Liver (tissue), 7 donors: ENCODE measurements at regions not wholly inside any gene's neighbourhood (a gene's known extent, or its start where the extent isn't known, plus 50 kb on each side); places are given as distances from the start of the nearest gene placed in this dataset.

ENCODE experiments used
- DNase-seq: peaks from one replicate; pipeline ENCODE4 v3.0.0-alpha.2; 2017; ENCODE audit warnings: low spot score
- H3K27ac ChIP-seq, 2 donors: one replicate each; pipeline ENCODE4 v1.7.0; 2013; ENCODE audit warnings: inconsistent platforms in 2 of 2, low read length in 2 of 2, control low read depth in 1 of 2, low read depth in 1 of 2, mild to moderate bottlenecking in 1 of 2
- H3K27me3 ChIP-seq, 4 donors: one replicate each; pipeline versions ENCODE4 v1.6.1 to v1.7.0; 2013; ENCODE audit warnings: low read length in 3 of 4, inconsistent platforms in 1 of 4, mild to moderate bottlenecking in 1 of 4, moderate library complexity in 1 of 4; ENCODE audit not compliant: control insufficient read depth in 4 of 4, insufficient read depth in 4 of 4
- H3K36me3 ChIP-seq, 4 donors: one replicate each; pipeline versions ENCODE4 v1.6.1 to v1.7.0; 2013; ENCODE audit warnings: low read length in 3 of 4, mild to moderate bottlenecking in 3 of 4, low read depth in 1 of 4, moderate library complexity in 1 of 4; ENCODE audit not compliant: control insufficient read depth in 4 of 4, insufficient read depth in 3 of 4
- H3K4me1 ChIP-seq, 4 donors: one replicate each; pipeline versions ENCODE4 v1.6.1 to v1.7.0; 2013; ENCODE audit warnings: low read length in 3 of 4, mild to moderate bottlenecking in 3 of 4, moderate library complexity in 1 of 4; ENCODE audit not compliant: control insufficient read depth in 4 of 4, insufficient read depth in 4 of 4
- H3K4me3 ChIP-seq, 3 donors: one replicate each; pipeline versions ENCODE4 v1.6.1 to v1.7.0; 2013; ENCODE audit warnings: low read length in 3 of 3, control low read depth in 1 of 3, low read depth in 1 of 3, mild to moderate bottlenecking in 1 of 3
- H3K9ac ChIP-seq, 2 donors: one replicate each; pipeline ENCODE4 v1.7.0; 2013; ENCODE audit warnings: low read length in 2 of 2, mild to moderate bottlenecking in 2 of 2, moderate library complexity in 2 of 2, control low read depth in 1 of 2, low read depth in 1 of 2
- H3K9me3 ChIP-seq, 4 donors: one replicate each; pipeline versions ENCODE4 v1.6.1 to v1.7.0; 2013; ENCODE audit warnings: low read length in 3 of 4; ENCODE audit not compliant: control insufficient read depth in 4 of 4
- EGR1 ChIP-seq, 2 donors: IDR thresholded peaks; 2 replicates each; pipeline ENCODE4 v1.6.1; 2016 to 2018; ENCODE audit warnings: antibody characterized with exemption in 2 of 2, low read depth in 2 of 2
- FOXA1 ChIP-seq: IDR thresholded peaks from 2 replicates; pipeline ENCODE4 v1.6.1; 2016; ENCODE audit warnings: antibody characterized with exemption
- FOXA2 ChIP-seq: IDR thresholded peaks from 2 replicates; pipeline ENCODE4 v1.6.1; 2016; ENCODE audit warnings: antibody characterized with exemption
- GABPA ChIP-seq, 2 donors: IDR thresholded peaks in 1 of 2; conservative IDR thresholded peaks in 1 of 2; 2 replicates each; pipeline ENCODE4 v1.6.1; 2016; ENCODE audit warnings: antibody characterized with exemption in 2 of 2, mild to moderate bottlenecking in 1 of 2, moderate library complexity in 1 of 2
- HNF4A ChIP-seq, 2 donors: conservative IDR thresholded peaks; 2 replicates each; pipeline ENCODE4 v1.6.1; 2016; ENCODE audit warnings: antibody characterized with exemption in 2 of 2, mild to moderate bottlenecking in 2 of 2
- JUND ChIP-seq, 2 donors: IDR thresholded peaks; 2 replicates each; pipeline ENCODE4 v1.6.1; 2016; ENCODE audit warnings: antibody characterized with exemption in 2 of 2
- NR2F2 ChIP-seq: IDR thresholded peaks from 2 replicates; pipeline ENCODE4 v1.6.1; 2016; ENCODE audit warnings: antibody characterized with exemption
- RAD21 ChIP-seq, 2 donors: IDR thresholded peaks; 2 replicates each; pipeline ENCODE4 v1.6.1; 2016; ENCODE audit warnings: antibody characterized with exemption in 2 of 2, mild to moderate bottlenecking in 2 of 2
- RXRA ChIP-seq, 2 donors: IDR thresholded peaks; 2 replicates each; pipeline ENCODE4 v1.6.1; 2017 to 2018; ENCODE audit warnings: antibody characterized with exemption in 2 of 2, mild to moderate bottlenecking in 1 of 2
- SP1 ChIP-seq: IDR thresholded peaks from 2 replicates; pipeline ENCODE4 v1.6.1; 2018; ENCODE audit warnings: antibody characterized with exemption, mild to moderate bottlenecking
- TAF1 ChIP-seq: conservative IDR thresholded peaks from 2 replicates; pipeline ENCODE4 v1.6.1; 2016; ENCODE audit warnings: antibody characterized with exemption, mild to moderate bottlenecking
- WGBS: extraction: QIAGEN DNeasy Blood & Tissue Kit; methylation state at CpG from one replicate; pipeline ENCODE4 v1.1.7; 2013; 5-methylcytosine and 5-hydroxymethylcytosine counted together
- TF ChIP-seq, protein P1 (sequence below): IDR thresholded peaks from 2 replicates; pipeline ENCODE4 v1.6.1; 2016; ENCODE audit warnings: antibody characterized with exemption, mild to moderate bottlenecking
- TF ChIP-seq, protein P2 (sequence below): IDR thresholded peaks from 2 replicates; pipeline ENCODE4 v1.6.1; 2016; ENCODE audit warnings: antibody characterized with exemption
- TF ChIP-seq, protein P3 (sequence below): IDR thresholded peaks from 2 replicates; pipeline ENCODE4 v1.6.1; 2016; ENCODE audit warnings: antibody characterized with exemption
- TF ChIP-seq, protein P4 (sequence below): IDR thresholded peaks from 2 replicates; pipeline ENCODE4 v1.6.1; 2016; ENCODE audit warnings: antibody characterized with exemption
- donor health status: healthy.
- donor health status: healthy.
- donor health status: healthy.
- donor health status: healthy.

DNA sequence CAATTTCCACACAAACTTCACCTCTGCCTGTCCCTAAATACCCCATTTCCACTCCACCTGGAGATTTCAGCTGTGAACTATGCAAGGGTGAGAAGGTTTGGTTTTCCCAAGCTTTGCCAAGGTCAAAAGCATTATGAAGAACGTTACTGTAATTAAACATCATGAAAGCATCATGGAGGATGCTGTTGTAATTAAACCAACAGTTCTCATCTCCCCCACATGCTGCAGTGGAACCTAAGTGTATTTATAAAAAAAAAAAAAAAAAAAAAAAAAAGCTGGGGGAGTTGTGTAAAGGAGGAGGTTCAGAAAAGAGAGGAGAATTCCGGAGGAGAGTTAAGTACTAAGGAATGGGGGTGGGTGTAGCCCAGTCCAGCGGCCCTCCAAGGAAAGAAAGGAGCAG is 474.9 kb upstream of the JARID2 start (continued):
- TF ChIP-seq, protein P1, sequence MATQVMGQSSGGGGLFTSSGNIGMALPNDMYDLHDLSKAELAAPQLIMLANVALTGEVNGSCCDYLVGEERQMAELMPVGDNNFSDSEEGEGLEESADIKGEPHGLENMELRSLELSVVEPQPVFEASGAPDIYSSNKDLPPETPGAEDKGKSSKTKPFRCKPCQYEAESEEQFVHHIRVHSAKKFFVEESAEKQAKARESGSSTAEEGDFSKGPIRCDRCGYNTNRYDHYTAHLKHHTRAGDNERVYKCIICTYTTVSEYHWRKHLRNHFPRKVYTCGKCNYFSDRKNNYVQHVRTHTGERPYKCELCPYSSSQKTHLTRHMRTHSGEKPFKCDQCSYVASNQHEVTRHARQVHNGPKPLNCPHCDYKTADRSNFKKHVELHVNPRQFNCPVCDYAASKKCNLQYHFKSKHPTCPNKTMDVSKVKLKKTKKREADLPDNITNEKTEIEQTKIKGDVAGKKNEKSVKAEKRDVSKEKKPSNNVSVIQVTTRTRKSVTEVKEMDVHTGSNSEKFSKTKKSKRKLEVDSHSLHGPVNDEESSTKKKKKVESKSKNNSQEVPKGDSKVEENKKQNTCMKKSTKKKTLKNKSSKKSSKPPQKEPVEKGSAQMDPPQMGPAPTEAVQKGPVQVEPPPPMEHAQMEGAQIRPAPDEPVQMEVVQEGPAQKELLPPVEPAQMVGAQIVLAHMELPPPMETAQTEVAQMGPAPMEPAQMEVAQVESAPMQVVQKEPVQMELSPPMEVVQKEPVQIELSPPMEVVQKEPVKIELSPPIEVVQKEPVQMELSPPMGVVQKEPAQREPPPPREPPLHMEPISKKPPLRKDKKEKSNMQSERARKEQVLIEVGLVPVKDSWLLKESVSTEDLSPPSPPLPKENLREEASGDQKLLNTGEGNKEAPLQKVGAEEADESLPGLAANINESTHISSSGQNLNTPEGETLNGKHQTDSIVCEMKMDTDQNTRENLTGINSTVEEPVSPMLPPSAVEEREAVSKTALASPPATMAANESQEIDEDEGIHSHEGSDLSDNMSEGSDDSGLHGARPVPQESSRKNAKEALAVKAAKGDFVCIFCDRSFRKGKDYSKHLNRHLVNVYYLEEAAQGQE, result no peak
- TF ChIP-seq GABPA (IDR thresholded peaks at IDR 0.05 in 1 of 2, conservative IDR thresholded peaks at IDR 0.05 in 1 of 2) (no peak), FOXA2 (no peak), NR2F2 (no peak), HNF4A (conservative IDR thresholded peaks at IDR 0.05) (no peak), SP1 (no peak)

DNA sequence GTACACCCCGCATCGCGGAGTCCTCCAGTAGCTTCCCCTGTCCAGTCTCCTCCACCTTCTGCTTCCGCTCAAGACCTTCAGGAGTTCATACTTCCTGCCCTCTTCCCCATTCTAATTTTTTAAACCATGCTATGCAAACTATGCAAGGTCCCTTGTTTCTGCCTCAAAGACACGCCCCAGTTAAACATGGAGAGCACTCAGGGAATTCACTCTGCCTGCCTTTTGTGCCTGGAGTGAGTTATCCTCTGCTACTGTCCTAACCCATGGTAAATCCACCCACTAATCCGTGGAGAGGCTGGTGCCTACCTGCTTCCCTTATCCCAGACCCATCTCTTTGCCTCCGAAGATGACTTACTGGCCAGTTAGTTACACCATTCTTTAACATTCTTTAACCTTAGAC is 473.7 kb upstream of the JARID2 start:
- no peaks in the 10 kb centered on the region for H3K36me3 ChIP-seq
- DNase-seq, result no peak
- H3K4me1 ChIP-seq, result peaks cover 3 to 10% (median 4%) of the 10 kb centered on the region in 4 donors
- TF ChIP-seq, protein P2, sequence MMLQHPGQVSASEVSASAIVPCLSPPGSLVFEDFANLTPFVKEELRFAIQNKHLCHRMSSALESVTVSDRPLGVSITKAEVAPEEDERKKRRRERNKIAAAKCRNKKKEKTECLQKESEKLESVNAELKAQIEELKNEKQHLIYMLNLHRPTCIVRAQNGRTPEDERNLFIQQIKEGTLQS, result no peak
- TF ChIP-seq, protein P1, result no peak
- no peak for TF ChIP-seq RAD21 (IDR thresholded peaks at IDR 0.05)
- no peak for TF ChIP-seq EGR1 (IDR thresholded peaks at IDR 0.05; ENCODE audit: low read depth in 2 of 2)
- no peak for TF ChIP-seq JUND (IDR thresholded peaks at IDR 0.05)
- H3K9ac ChIP-seq, result no peak overlapping the region
- no peaks in the 10 kb centered on the region for H3K9me3 ChIP-seq
- no peaks in the 10 kb centered on the region for H3K27me3 ChIP-seq
- no peak overlapping the region for H3K27ac ChIP-seq
- 88% methylated on average over 7 of the region's 7 CpGs for WGBS
- no peak overlapping the region for H3K4me3 ChIP-seq

DNA sequence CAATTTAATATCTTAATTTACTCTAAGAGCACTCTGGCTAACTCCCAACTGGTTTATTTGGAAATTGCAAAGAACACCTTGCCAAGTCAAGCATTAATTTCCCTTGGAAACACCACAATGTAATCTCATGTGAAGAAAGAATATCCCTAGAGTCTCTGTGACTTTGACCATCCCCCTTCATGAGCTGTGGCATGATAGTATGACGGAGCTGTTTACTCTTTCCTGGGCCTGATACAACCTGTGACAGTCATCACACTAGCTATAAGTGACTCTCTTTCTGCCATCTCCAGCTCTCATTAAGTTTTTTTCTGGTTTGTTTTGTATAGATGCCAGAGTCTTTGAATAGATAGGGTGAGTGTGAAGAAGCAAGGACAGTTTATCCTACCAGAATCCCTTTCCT is 470.3 kb upstream of the JARID2 start:
- WGBS, result 39% methylated on average over 1 of the region's 1 CpG
- TF ChIP-seq, protein P1, result no peak
- TF ChIP-seq JUND (IDR thresholded peaks at IDR 0.05), result no peak
- TF ChIP-seq, protein P3, sequence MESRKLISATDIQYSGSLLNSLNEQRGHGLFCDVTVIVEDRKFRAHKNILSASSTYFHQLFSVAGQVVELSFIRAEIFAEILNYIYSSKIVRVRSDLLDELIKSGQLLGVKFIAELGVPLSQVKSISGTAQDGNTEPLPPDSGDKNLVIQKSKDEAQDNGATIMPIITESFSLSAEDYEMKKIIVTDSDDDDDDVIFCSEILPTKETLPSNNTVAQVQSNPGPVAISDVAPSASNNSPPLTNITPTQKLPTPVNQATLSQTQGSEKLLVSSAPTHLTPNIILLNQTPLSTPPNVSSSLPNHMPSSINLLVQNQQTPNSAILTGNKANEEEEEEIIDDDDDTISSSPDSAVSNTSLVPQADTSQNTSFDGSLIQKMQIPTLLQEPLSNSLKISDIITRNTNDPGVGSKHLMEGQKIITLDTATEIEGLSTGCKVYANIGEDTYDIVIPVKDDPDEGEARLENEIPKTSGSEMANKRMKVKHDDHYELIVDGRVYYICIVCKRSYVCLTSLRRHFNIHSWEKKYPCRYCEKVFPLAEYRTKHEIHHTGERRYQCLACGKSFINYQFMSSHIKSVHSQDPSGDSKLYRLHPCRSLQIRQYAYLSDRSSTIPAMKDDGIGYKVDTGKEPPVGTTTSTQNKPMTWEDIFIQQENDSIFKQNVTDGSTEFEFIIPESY, result no peak
- TF ChIP-seq RXRA (IDR thresholded peaks at IDR 0.05), result peak in 1 of 2 donors; percentile 49
- TF ChIP-seq FOXA1, result no peak
- TF ChIP-seq TAF1, result no peak
- no peak for TF ChIP-seq RAD21 (IDR thresholded peaks at IDR 0.05)
- no peak for TF ChIP-seq SP1
- TF ChIP-seq, protein P2, result no peak
- peak in 1 of 2 donors; percentile 26 for TF ChIP-seq HNF4A (conservative IDR thresholded peaks at IDR 0.05)
- peak; percentile 26 for TF ChIP-seq FOXA2
- TF ChIP-seq, protein P4, sequence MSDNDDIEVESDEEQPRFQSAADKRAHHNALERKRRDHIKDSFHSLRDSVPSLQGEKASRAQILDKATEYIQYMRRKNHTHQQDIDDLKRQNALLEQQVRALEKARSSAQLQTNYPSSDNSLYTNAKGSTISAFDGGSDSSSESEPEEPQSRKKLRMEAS, result no peak
- TF ChIP-seq EGR1 (IDR thresholded peaks at IDR 0.05; ENCODE audit: low read depth in 2 of 2), result no peak
- no peak for TF ChIP-seq GABPA (IDR thresholded peaks at IDR 0.05 in 1 of 2, conservative IDR thresholded peaks at IDR 0.05 in 1 of 2)

More for the DNA sequence above, 470.3 kb upstream of the JARID2 start:
- Histone ChIP-seq H3K27me3 (no peaks in the 10 kb centered on the region), H3K4me1 (peaks cover 3 to 10% (median 4%) of the 10 kb centered on the region in 4 donors), H3K36me3 (no peaks in the 10 kb centered on the region), H3K27ac (no peak overlapping the region), H3K4me3 (no peak overlapping the region), H3K9ac (no peak overlapping the region), H3K9me3 (no peaks in the 10 kb centered on the region)
- DNase-seq, result no peak
